DOHH2 (cell line): ENCODE measurements at regions not wholly inside any gene's neighbourhood (a gene's known extent, or its start where the extent isn't known, plus 50 kb on each side); places are given as distances from the start of the nearest gene placed in this dataset.

ENCODE experiments used
- EZH2phosphoT487 ChIP-seq: fragments of 200-600 bp; sonication (generic); IDR thresholded peaks from 2 replicates; pipeline ENCODE4 v1.6.1; 2017; ENCODE audit warnings: borderline replicate concordance, mild to moderate bottlenecking, antibody characterized with exemption, low read length, moderate library complexity, mixed read lengths
- TF ChIP-seq, protein P1 (sequence below): fragments of 200-600 bp; sonication (generic); IDR thresholded peaks from one replicate; pipeline ENCODE4 v1.5.1; 2014; ENCODE audit warnings: antibody characterized with exemption, mild to moderate bottlenecking, low read depth, low read length; ENCODE audit not compliant: poor library complexity, severe bottlenecking

DNA sequence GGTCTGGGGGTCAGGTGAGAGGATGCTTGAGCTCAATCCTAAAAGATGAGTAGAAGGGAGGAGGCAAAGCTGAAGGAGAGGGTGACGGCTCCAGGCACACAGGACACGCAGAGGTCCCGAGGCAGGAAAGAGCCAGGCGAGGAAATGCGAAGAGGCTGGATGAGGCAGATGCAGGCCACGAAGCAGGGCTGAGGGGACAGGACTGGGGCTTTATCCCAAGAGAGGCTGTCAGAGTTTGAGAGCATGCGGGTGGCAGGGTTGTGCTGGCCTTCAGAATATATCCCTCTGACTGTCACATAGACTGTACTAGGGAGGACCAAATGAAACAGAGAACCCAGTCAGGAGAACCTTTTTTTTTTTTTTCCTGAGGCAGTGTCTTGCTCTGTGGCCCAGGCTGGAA lies 100.2 kb downstream of the RMI2 start:
- TF ChIP-seq, protein P1, sequence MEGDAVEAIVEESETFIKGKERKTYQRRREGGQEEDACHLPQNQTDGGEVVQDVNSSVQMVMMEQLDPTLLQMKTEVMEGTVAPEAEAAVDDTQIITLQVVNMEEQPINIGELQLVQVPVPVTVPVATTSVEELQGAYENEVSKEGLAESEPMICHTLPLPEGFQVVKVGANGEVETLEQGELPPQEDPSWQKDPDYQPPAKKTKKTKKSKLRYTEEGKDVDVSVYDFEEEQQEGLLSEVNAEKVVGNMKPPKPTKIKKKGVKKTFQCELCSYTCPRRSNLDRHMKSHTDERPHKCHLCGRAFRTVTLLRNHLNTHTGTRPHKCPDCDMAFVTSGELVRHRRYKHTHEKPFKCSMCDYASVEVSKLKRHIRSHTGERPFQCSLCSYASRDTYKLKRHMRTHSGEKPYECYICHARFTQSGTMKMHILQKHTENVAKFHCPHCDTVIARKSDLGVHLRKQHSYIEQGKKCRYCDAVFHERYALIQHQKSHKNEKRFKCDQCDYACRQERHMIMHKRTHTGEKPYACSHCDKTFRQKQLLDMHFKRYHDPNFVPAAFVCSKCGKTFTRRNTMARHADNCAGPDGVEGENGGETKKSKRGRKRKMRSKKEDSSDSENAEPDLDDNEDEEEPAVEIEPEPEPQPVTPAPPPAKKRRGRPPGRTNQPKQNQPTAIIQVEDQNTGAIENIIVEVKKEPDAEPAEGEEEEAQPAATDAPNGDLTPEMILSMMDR = no peak
- no peak for TF ChIP-seq EZH2phosphoT487
